Stimulated activated effector memory CD8-positive, alpha-beta T cell treated with anti-CD3 and anti-CD28 coated beads, Interleukin-12 subunit alpha, Interleukin-12 subunit beta, amount 100 ng/mL, for 72 hours (primary cell): ENCODE measurements at regions not wholly inside any gene's neighbourhood (a gene's known extent, or its start where the extent isn't known, plus 50 kb on each side); places are given as distances from the start of the nearest gene placed in this dataset.
A peak's percentile ranks its signal among the peaks of the same experiment; 100 is the strongest.
"Not testable (repeated sequence)": the region's sequence is repeated elsewhere in the genome, so short reads cannot be mapped to it uniquely, and the experiment has no call there.

Experiments used
- ATAC-seq: fragments of 150-1000 bp; cut with Tn5 transposase; 2 replicates; pipeline ENCODE4 v1.10.0; 2021
- DNase-seq, 2 donors: peaks; one replicate each; pipeline ENCODE4 v3.0.0; 2021 to 2022; ENCODE audit warnings: low spot score in 2 of 2
- H3K27ac Mint-ChIP-seq: one replicate; pipeline ENCODE4 v1.8.0; 2022; ENCODE audit warnings: mild to moderate bottlenecking, mixed read lengths
- H3K36me3 Mint-ChIP-seq: one replicate; pipeline ENCODE4 v1.8.0; 2022; ENCODE audit warnings: mild to moderate bottlenecking, mixed read lengths
- H3K4me1 Mint-ChIP-seq: one replicate; pipeline ENCODE4 v1.8.0; 2022; ENCODE audit warnings: mixed read lengths
- H3K4me3 Mint-ChIP-seq: one replicate; pipeline ENCODE4 v1.8.0; 2022; ENCODE audit warnings: mild to moderate bottlenecking, mixed read lengths
- H3K9me3 Mint-ChIP-seq: one replicate; pipeline ENCODE4 v1.8.0; 2022; ENCODE audit warnings: mixed read lengths

DNA sequence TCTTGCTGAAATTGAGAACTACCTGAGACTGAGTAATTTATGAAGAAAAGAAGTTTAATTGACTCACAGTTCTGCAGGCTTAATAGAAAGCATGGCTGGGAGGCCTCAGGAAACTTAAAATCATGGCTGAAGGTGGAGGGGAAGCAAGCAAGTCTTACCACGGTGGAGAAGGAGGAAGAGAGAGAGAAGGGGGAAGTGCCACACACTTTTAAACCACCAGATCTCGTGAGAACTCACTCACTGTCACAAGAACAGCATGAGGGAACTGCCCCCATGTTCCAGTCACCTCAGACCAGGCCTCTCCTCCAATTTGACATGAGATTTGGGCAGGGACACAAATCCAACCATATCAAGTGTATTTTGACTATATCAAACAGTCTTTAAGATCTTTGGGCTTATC lies 668.3 kb downstream of the SLCO4C1 start:
- DNase-seq, ATAC-seq, H3K4me1 Mint-ChIP-seq, H3K27ac Mint-ChIP-seq, H3K4me3 Mint-ChIP-seq, H3K36me3 Mint-ChIP-seq, H3K9me3 Mint-ChIP-seq: not testable (repeated sequence)

- H3K27ac Mint-ChIP-seq = no peak overlapping the region
- no peak for ATAC-seq
- no peaks in the 10 kb centered on the region for H3K4me1 Mint-ChIP-seq
- no peaks in the 10 kb centered on the region for H3K36me3 Mint-ChIP-seq
- DNase-seq = no peak
- H3K4me3 Mint-ChIP-seq = no peak overlapping the region
- H3K9me3 Mint-ChIP-seq = no peaks in the 10 kb centered on the region
These were observed 669.5 kb downstream of the SLCO4C1 start for GRCh38 chr5:101626572-101626971.

DNA sequence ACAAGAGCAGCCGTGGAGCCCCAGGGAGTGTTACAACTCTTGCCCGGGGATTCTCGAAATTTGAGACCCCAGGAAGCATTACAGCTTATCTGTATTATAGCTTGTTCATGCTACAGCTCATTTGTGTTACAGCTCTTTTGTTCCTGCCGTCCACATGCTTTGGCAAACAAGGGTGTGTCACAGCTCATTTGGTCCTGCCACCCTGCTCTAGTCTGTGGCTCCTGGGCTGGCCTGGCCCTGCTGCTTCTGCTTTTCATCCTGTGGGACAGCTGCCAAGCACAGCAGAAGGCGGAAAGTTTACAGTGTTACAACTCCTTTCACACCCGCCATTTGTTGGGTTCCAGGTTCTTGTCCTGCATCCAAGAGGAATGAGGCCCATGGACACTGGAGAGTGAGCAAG lies 685.0 kb downstream of the SLCO4C1 start:
- ATAC-seq (no peak), DNase-seq (no peak)
- Mint-ChIP-seq H3K36me3 (no peaks in the 10 kb centered on the region), H3K27ac (no peak overlapping the region), H3K9me3 (no peaks in the 10 kb centered on the region), H3K4me3 (no peak overlapping the region), H3K4me1 (no peaks in the 10 kb centered on the region)

DNA sequence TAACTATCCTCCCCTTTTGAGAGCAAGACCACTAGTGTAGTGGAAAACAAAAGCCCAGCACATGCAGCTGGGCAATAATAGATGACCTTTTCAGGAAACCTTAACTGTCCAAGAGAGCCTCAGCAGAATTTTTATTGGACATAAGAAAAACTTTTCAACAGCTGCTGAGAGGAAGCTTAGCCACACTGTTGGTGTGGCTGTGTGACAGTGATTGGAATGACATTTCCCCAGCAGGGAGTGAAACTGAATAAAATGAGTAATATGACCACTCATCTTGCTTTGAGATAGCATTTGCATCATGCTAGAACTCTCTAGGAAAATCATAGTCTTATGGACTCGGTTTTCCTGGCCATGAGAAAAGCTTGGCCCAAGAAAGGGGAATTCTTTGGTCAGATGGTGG lies 687.8 kb downstream of the SLCO4C1 start:
- no peaks in the 10 kb centered on the region for H3K9me3 Mint-ChIP-seq
- DNase-seq (no peak), ATAC-seq (peak; percentile 32)
- no peaks in the 10 kb centered on the region for H3K4me1 Mint-ChIP-seq
- no peaks in the 10 kb centered on the region for H3K36me3 Mint-ChIP-seq
- no peak overlapping the region for H3K27ac Mint-ChIP-seq
- H3K4me3 Mint-ChIP-seq = no peak overlapping the region

GRCh38 chr5:101605700-101606099 lies 690.4 kb downstream of the SLCO4C1 start:
- Mint-ChIP-seq H3K36me3 (no peaks in the 10 kb centered on the region), H3K4me3 (no peak overlapping the region), H3K4me1 (no peaks in the 10 kb centered on the region), H3K27ac (no peak overlapping the region), H3K9me3 (no peaks in the 10 kb centered on the region)
- ATAC-seq (no peak), DNase-seq (no peak)

DNA sequence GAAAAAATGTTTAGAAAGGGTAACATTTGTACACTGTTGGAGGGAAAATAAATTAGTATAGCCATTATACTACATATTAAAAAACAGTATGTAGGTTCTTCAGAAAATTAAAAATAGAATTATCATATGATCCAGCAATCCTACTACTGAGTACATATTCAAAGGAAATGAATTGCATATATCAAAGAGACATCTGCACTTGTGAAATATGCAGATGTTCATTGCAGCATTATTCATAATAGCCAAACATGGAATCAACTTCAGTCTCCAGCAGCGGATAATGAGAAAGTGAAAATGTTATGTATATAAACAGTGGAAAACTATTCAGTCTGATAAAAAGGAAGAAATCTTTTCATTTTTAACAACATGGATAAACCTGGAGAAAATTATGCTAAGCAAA lies 695.5 kb downstream of the SLCO4C1 start:
- no peak overlapping the region for H3K4me3 Mint-ChIP-seq
- ATAC-seq (no peak), DNase-seq (no peak)
- H3K27ac Mint-ChIP-seq = no peak overlapping the region
- H3K36me3 Mint-ChIP-seq = no peaks in the 10 kb centered on the region
- peaks cover 15% of the 10 kb centered on the region for H3K9me3 Mint-ChIP-seq
- no peaks in the 10 kb centered on the region for H3K4me1 Mint-ChIP-seq

- no peaks in the 10 kb centered on the region for H3K4me1 Mint-ChIP-seq
- H3K9me3 Mint-ChIP-seq = peaks cover 12% of the 10 kb centered on the region
These were observed 687.3 kb upstream of the ST8SIA4 start for GRCh38 chr5:101590384-101590783.

GRCh38 chr5:101585366-101585765 lies 682.3 kb upstream of the ST8SIA4 start:
- Mint-ChIP-seq H3K4me1 (no peaks in the 10 kb centered on the region), H3K4me3 (no peak overlapping the region), H3K9me3 (peaks cover 5% of the 10 kb centered on the region), H3K27ac (no peak overlapping the region), H3K36me3 (no peaks in the 10 kb centered on the region)
- DNase-seq (no peak), ATAC-seq (no peak)

More at GRCh38 chr5:101590384-101590783, 687.3 kb upstream of the ST8SIA4 start:
- DNase-seq = no peak
- Mint-ChIP-seq H3K27ac (no peak overlapping the region), H3K4me3 (no peak overlapping the region), H3K36me3 (no peaks in the 10 kb centered on the region)
- no peak for ATAC-seq

DNA sequence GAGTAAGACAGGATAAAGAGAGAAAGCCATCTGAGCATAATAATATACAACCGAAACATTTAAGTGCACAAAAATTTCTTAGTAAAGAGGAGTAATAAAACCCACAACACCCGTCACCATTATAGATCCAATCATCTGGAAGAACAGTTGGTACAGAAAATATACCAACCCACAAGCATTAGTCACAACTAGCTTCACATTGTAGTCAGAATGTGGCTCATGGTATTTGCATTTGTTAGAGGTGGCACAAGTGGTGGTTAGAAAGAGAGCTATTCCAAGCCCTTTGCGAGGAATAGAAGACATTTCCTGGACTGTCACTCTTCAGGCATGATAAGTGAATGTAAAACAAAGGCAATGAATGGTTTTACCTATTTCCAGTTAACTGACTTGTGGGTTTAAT lies 677.5 kb upstream of the ST8SIA4 start:
- Mint-ChIP-seq H3K36me3 (no peaks in the 10 kb centered on the region), H3K27ac (no peak overlapping the region), H3K4me1 (no peaks in the 10 kb centered on the region), H3K4me3 (no peak overlapping the region), H3K9me3 (peaks cover 2% of the 10 kb centered on the region)
- DNase-seq (no peak), ATAC-seq (no peak)

DNA sequence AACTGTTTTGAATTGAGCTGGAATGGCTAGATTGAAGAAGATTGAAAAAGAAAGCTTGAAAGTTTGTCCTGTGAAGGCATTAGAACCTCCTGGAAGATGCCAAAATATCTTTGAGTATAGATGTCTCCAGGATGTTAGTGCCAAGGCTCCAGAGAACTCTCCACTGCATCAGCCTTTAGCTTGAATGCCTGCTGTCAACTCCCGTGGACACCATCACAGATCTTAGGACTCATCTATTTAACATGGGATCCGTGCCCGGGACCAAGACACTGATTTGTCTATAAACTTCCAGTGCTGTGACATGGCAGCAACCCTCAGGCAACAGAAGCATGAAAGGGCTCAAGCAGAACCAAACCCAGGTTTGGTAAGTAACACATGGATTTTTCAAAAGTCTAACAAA lies 670.9 kb upstream of the ST8SIA4 start:
- Mint-ChIP-seq H3K9me3 (no peaks in the 10 kb centered on the region), H3K4me1 (no peaks in the 10 kb centered on the region), H3K36me3 (no peaks in the 10 kb centered on the region), H3K27ac (no peak overlapping the region), H3K4me3 (no peak overlapping the region)
- DNase-seq = no peak
- ATAC-seq = no peak

GRCh38 chr5:101561018-101561417 lies 657.9 kb upstream of the ST8SIA4 start:
- Mint-ChIP-seq H3K4me3 (no peak overlapping the region), H3K9me3 (peaks cover 5% of the 10 kb centered on the region), H3K4me1 (no peaks in the 10 kb centered on the region), H3K27ac (no peak overlapping the region), H3K36me3 (no peaks in the 10 kb centered on the region)
- DNase-seq (no peak), ATAC-seq (no peak)

DNA sequence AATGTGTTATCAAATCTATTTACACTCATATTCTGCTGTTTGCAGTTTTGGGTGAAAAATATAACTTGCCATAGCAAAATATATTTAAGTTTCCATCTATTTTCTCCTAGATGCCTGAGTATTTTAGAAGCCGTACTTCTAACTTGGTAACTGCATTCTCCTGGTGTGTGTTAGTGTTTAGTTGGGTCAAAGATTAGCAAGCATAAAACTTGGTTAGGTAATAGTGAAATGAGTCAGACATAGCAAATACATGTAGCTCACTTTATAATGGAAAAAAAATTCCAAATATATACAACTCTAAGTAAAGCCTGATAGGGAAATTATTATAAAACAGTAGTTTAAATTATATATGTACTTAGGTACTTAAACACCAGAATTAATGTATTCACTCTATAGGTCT lies 640.7 kb upstream of the ST8SIA4 start:
- Mint-ChIP-seq H3K4me1 (no peaks in the 10 kb centered on the region), H3K4me3 (no peak overlapping the region), H3K27ac (no peak overlapping the region), H3K9me3 (no peaks in the 10 kb centered on the region), H3K36me3 (no peaks in the 10 kb centered on the region)
- no peak for DNase-seq
- no peak for ATAC-seq

DNA sequence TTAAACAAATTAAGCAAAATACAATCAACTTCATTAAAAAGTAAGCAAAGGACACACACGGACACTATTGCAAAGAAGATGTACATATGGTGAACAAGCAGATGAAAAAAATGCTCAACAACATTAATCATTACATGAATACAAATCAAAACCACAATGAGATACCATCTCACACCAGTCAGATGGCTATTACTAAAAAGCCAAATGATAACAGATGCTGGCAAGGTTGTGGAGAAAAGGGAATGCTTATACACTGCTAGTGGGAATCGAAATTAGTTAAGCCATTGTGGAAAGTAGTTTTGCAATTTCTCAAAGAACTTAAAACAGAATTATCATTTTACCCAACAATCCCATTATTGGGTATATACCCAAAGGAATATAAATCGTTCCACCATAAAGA lies 636.2 kb upstream of the ST8SIA4 start:
- Mint-ChIP-seq H3K4me1 (no peaks in the 10 kb centered on the region), H3K9me3 (peaks cover 7% of the 10 kb centered on the region), H3K4me3 (no peak overlapping the region), H3K27ac (no peak overlapping the region), H3K36me3 (no peaks in the 10 kb centered on the region)
- ATAC-seq (no peak), DNase-seq (no peak)

DNA sequence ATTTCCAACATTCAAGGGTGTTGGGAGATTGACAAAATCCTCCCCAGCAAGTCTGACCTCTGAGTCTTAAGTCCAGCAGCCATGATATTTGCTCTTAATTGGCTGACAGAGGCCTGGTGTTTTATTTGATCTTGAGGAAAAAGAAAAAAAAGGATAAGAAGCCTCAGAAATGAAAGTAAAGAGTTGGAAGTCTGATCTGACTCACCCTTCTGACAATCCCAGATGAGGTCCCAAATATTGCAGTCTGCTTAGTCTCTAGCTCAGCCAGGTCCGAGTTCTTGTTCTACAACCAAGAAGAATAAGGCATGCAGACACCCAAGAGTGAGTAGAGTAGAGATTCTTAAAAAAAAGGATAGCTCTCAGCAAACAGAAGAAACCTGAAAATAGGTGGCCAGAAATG lies 632.5 kb upstream of the ST8SIA4 start:
- no peak for ATAC-seq
- Mint-ChIP-seq H3K27ac (no peak overlapping the region), H3K9me3 (peaks cover 7% of the 10 kb centered on the region), H3K4me1 (no peaks in the 10 kb centered on the region), H3K4me3 (no peak overlapping the region), H3K36me3 (no peaks in the 10 kb centered on the region)
- DNase-seq = no peak

- H3K4me3 Mint-ChIP-seq = no peak overlapping the region
- ATAC-seq (no peak), DNase-seq (no peak)
- H3K36me3 Mint-ChIP-seq = no peaks in the 10 kb centered on the region
- H3K4me1 Mint-ChIP-seq = no peaks in the 10 kb centered on the region
- peaks cover 7% of the 10 kb centered on the region for H3K9me3 Mint-ChIP-seq
- H3K27ac Mint-ChIP-seq = no peak overlapping the region
These were observed 631.5 kb upstream of the ST8SIA4 start for GRCh38 chr5:101534491-101535110.

- Mint-ChIP-seq H3K4me1 (no peaks in the 10 kb centered on the region), H3K9me3 (peaks cover 8% of the 10 kb centered on the region), H3K27ac (no peak overlapping the region), H3K36me3 (no peaks in the 10 kb centered on the region), H3K4me3 (no peak overlapping the region)
- ATAC-seq (no peak), DNase-seq (no peak)
These were observed 629.3 kb upstream of the ST8SIA4 start for GRCh38 chr5:101532430-101532829.

DNA sequence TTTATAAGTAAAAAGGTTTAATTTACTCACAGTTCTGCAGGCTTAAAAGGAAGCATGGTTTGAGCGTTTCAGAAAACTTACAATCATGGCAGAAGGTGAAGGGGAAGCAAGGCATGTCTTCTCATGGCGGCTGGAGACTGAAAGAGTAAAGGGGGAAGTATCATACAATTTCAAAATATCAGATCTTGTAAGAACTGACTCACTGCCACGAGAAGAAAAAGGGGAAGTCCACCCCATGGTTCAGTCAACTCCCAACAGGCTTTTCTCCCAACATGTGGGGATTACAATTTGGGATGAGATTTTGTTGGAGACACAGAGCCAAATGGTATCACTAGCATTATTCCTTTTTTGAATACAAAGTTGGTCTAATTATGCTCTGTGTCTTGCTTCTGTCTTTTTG lies 627.9 kb upstream of the ST8SIA4 start:
- Mint-ChIP-seq H3K27ac (no peak overlapping the region), H3K36me3 (no peaks in the 10 kb centered on the region), H3K4me1 (no peaks in the 10 kb centered on the region), H3K9me3 (peaks cover 9% of the 10 kb centered on the region), H3K4me3 (no peak overlapping the region)
- no peak for DNase-seq
- ATAC-seq = no peak
